ENCODE measurements at regions not wholly inside any gene's neighbourhood (a gene's known extent, or its start where the extent isn't known, plus 50 kb on each side); places are given as distances from the start of the nearest gene placed in this dataset.
A peak's percentile ranks its signal among the peaks of the same experiment; 100 is the strongest.

DNA sequence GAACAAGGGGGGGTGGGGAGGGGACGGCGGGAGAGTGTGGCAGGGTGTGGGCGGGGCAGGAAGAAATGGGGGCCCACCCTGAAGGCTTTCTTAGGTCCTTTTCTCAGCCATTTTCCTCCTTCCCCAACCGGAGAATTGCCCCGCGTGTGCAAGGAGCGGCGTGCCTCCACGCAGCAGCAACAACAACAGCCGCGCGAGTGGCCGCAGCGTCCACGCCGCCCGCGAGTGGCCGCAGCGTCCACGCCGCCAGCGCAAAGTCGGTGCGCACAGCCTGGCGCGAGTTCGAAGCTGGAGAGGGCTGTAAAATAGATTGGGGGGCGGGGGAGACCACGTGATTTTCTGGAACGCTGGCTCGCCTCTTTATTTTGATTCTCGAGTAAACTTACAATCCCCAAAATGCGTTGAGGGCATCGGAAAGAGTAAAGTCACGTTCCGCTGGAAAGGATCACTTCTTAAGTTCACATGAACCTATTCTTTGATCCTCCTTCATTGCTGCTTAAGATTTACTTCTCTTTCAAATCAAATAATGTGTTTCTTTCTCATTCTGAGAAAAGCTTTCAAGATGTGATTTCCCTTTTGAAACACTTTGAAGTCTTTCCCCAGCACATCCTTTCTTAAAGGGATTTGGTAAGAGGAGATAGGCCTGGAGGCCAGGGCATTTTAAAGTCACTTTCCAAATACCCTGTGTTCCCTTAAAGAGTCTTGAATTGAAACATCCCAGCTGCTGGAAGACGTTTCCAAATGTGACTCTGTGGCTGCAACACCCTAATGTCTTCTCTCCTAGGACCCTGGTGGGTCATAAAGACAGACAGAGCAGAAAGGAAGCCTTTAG, 66.7 kb upstream of the ZNF217 start:
- TF ChIP-seq, protein P1, sequence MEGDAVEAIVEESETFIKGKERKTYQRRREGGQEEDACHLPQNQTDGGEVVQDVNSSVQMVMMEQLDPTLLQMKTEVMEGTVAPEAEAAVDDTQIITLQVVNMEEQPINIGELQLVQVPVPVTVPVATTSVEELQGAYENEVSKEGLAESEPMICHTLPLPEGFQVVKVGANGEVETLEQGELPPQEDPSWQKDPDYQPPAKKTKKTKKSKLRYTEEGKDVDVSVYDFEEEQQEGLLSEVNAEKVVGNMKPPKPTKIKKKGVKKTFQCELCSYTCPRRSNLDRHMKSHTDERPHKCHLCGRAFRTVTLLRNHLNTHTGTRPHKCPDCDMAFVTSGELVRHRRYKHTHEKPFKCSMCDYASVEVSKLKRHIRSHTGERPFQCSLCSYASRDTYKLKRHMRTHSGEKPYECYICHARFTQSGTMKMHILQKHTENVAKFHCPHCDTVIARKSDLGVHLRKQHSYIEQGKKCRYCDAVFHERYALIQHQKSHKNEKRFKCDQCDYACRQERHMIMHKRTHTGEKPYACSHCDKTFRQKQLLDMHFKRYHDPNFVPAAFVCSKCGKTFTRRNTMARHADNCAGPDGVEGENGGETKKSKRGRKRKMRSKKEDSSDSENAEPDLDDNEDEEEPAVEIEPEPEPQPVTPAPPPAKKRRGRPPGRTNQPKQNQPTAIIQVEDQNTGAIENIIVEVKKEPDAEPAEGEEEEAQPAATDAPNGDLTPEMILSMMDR (conservative IDR thresholded peaks at IDR 0.05; ENCODE audit: control insufficient read depth, insufficient read depth, low read depth, low read length) = no peak
- peak overlapping the region; percentile 23 for H3K4me3 ChIP-seq (ENCODE audit: control insufficient read depth, low read depth, low read length)
- DNase-seq (ENCODE audit: low read depth) = peak; percentile 27

DNA sequence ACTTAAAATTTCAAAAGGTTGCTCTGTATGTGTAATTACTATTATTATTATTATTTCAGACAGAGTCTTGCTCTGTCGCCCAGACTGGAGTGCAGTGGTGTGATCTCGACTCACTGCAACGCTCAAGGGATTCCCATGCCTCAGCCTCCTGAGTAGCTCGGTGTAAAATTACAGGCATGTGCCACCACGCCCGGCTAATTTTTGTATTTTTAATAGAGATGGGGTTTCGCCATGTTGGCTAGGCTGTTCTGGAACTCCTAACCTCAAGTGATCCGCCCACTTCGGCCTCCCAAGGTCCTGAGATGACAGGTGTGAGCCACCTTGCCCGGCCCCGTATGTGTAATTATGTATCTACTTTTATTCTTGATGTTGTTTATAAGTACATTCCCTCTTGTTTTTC, 65.3 kb upstream of the ZNF217 start:
- DNase-seq (ENCODE audit: low read depth) = peak; percentile 21
- TF ChIP-seq, protein P1 (conservative IDR thresholded peaks at IDR 0.05; ENCODE audit: control insufficient read depth, insufficient read depth, low read depth, low read length) = no peak
- no peak overlapping the region for H3K4me3 ChIP-seq (ENCODE audit: control insufficient read depth, low read depth, low read length)

DNA sequence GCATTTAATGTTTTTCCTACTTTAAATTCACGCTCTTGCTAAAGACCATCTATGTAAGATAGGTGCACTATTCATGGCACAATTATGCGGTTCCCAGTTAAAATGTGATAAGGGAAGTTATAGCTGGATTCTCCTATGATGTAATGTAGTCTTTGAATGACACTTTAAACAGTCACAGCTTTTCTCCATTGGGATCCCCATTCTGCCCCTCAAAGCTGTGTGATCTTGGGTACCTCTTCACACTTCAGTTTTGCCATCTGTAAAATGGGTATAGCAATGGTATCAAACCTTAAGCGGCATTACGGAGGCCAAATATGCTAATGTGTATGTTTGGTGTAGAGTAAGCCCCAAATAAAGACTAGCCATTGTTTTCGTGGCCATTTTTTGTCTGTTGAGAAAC, 64.7 kb upstream of the ZNF217 start:
- H3K4me3 ChIP-seq (ENCODE audit: control insufficient read depth, low read depth, low read length) = no peak overlapping the region
- TF ChIP-seq, protein P1 (conservative IDR thresholded peaks at IDR 0.05; ENCODE audit: control insufficient read depth, insufficient read depth, low read depth, low read length) = no peak
- DNase-seq (ENCODE audit: low read depth) = no peak

DNA sequence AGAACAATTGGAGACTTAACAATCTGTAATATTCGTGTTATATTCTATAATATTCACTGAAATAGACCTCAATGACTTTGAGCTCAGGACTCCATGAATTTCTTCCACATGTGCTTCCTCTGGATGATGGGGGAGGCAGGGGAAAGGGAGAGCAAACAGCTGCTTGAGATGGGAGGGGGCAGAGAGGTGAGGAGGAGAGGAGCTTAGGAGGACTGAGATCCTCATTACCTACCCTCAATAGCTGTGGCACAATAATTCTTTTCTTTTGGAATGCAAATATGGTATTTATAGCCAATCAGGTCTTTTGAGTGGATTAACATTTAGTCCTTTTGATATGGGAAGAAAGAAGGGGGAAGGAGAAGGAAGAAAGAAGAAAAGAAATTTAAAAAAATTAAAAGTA, 64.1 kb upstream of the ZNF217 start:
- DNase-seq (ENCODE audit: low read depth) = no peak
- no peak overlapping the region for H3K4me3 ChIP-seq (ENCODE audit: control insufficient read depth, low read depth, low read length)
- TF ChIP-seq, protein P1 (conservative IDR thresholded peaks at IDR 0.05; ENCODE audit: control insufficient read depth, insufficient read depth, low read depth, low read length) = no peak

DNA sequence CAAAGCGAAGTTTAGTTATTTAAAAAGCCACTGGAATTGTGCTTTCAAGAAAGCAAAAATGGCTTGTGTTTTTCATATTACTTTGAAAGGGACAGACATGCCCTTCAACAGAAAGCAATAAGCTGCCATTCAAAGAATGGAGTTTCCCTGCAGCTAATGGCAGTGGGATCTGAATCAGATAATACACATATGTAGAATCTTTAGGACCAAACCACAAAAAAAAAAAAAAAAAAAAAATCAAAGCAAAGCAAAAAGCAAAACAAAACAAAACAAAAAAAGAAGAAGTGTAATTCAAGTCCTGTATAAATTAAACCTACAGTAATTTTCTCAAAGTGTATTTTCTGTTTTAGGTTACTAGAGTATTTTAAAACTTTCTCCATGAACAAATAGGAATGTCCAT, 63.6 kb upstream of the ZNF217 start:
- no peak overlapping the region for H3K4me3 ChIP-seq (ENCODE audit: control insufficient read depth, low read depth, low read length)
- DNase-seq (ENCODE audit: low read depth) = peak; percentile 24
- TF ChIP-seq, protein P1 (conservative IDR thresholded peaks at IDR 0.05; ENCODE audit: control insufficient read depth, insufficient read depth, low read depth, low read length) = no peak

DNA sequence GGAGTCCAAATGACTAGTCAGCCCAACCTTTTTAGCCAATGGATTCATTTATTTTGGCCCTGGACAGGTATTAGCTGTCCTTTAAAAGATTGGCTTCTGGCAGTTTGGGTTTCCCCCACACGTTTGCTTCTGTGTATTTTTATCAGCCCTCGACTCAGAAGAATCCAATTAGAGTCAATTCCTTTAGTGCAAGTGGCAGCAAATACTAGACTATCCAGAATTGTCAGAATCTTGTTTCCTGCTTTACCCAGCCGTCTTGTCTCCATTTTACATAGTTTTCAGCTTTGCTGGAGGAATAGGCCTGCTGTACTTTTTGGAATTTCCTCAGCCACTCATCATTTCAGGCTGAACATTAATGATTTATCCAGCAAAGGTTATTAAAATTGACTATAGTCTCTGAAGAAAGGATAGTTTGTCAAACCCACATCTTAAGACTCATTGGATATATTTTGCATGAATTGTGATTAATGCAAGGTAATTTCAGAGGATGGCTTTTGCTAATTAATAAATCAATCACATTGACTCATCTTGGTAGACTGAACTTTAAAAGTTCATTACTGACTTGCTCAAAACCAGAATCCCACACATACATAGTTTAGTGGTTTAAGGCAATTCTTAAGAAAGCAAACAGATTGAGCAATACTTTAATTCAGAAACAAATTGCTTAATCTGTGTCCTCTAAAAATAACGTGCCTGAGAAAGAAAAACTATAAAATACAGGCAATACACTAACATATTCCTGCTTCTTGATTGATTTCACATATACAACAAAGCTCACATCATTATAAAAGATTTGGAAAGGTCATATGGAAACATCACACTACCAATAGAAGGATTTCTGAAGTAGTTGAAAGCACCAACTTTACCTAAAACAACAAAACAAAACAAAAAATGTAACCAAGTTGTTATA, 62.9 kb upstream of the ZNF217 start:
- H3K4me3 ChIP-seq (ENCODE audit: control insufficient read depth, low read depth, low read length) = no peak overlapping the region
- DNase-seq (ENCODE audit: low read depth) = peak; percentile 90
- TF ChIP-seq, protein P1 (conservative IDR thresholded peaks at IDR 0.05; ENCODE audit: control insufficient read depth, insufficient read depth, low read depth, low read length) = no peak

All from fibroblast of mammary gland (primary cell).